ENCODE measurements at regions not wholly inside any gene's neighbourhood (a gene's known extent, or its start where the extent isn't known, plus 50 kb on each side); places are given as distances from the start of the nearest gene placed in this dataset.

DNA sequence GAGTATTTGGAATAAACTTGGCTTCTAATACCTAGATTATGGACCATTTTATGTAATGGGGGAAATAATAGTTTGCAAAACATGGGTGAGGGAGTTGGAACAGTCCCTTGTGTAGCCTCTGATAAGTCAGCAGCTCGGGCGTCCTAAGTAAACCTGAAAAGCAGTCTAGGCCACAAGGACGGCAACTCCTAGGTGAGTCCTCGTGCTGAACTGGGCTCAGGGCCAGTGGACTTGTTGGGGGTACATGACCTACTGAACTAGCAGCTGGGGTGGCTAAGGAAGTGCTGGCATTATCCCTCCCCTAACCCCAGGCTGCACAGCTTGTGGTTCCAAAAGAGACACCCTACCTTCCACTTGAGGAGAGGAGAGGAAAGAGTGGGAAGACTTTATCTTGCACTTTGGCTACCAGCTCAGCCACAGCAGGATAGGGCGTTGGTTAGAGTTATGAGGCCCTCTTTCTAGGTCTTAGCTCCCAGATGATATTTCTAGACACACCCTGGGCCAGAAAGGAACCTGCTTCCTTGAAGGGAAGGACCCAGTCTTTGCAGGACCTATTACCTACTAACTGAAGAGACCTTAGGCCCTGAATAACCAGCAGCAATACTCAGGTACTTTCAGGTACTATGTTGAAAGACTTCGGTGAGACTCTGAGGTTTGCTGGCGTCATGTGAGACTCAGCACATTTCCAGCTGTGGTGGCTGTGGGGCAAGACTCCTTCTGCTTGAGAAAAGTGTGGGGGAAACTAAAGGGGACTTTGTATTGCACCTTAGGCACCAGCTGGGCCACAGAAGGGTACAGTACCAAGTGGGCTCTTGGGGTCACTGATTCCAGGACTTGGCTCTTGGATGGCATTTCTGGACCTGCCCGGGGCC, 71.0 kb downstream of the AQP4 start:
- ATAC-seq (ENCODE audit: insufficient read depth, low FRiP score): no peak
- no peaks in the 10 kb centered on the region for H3K9me3 ChIP-seq (ENCODE audit: control insufficient read depth in 4 of 4, insufficient read depth in 3 of 4, low read length in 3 of 4)

DNA sequence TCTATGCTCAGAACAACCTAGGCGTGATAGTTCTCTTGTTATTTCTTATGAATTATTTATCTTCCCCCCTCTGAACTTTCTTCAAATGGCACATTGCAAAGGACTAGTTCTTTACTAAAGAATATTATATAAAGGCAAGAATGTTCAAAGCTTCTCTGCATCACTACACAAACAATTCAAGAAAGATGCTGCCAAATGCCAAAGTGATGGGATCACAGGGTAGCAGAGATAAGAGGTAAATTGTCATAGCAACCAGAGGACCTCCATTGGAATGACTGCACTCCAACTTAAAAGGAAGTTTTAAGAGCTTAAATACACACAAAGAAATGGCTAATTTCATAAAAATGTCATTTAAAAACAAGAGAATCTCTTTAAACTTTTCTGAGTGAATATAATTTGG, 72.8 kb downstream of the AQP4 start:
- 88 to 96% methylated on average over 1 of the region's 1 CpG for WGBS, 2 donors
- peak in 2 of 3 donors; percentile 19 to 35 for DNase-seq
- no peaks in the 10 kb centered on the region for H3K4me1 ChIP-seq (ENCODE audit: control insufficient read depth in 5 of 5, insufficient read depth in 5 of 5, low read length in 5 of 5)
- no peaks in the 10 kb centered on the region for H3K27me3 ChIP-seq (ENCODE audit: control insufficient read depth in 3 of 3, insufficient read depth in 3 of 3, low read length in 2 of 3)
- H3K4me3 ChIP-seq: no peak overlapping the region
- H3K9me3 ChIP-seq (ENCODE audit: control insufficient read depth in 4 of 4, insufficient read depth in 3 of 4, low read length in 3 of 4): no peaks in the 10 kb centered on the region
- H3K27ac ChIP-seq (ENCODE audit: low read depth in 1 of 2, low read length in 1 of 2): no peak overlapping the region
- H3K36me3 ChIP-seq (ENCODE audit: control insufficient read depth in 4 of 4, insufficient read depth in 4 of 4, low read length in 4 of 4): no peaks in the 10 kb centered on the region
- no peak overlapping the region for H3K9ac ChIP-seq (ENCODE audit: insufficient read depth in 1 of 2, low read length in 2 of 2)
- ATAC-seq (ENCODE audit: insufficient read depth, low FRiP score): no peak
- TF ChIP-seq, protein P1, sequence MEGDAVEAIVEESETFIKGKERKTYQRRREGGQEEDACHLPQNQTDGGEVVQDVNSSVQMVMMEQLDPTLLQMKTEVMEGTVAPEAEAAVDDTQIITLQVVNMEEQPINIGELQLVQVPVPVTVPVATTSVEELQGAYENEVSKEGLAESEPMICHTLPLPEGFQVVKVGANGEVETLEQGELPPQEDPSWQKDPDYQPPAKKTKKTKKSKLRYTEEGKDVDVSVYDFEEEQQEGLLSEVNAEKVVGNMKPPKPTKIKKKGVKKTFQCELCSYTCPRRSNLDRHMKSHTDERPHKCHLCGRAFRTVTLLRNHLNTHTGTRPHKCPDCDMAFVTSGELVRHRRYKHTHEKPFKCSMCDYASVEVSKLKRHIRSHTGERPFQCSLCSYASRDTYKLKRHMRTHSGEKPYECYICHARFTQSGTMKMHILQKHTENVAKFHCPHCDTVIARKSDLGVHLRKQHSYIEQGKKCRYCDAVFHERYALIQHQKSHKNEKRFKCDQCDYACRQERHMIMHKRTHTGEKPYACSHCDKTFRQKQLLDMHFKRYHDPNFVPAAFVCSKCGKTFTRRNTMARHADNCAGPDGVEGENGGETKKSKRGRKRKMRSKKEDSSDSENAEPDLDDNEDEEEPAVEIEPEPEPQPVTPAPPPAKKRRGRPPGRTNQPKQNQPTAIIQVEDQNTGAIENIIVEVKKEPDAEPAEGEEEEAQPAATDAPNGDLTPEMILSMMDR (IDR thresholded peaks at IDR 0.05; ENCODE audit: control extremely low read depth, extremely low read depth): no peak

More for the DNA sequence above, 71.0 kb downstream of the AQP4 start:
- H3K27ac ChIP-seq (ENCODE audit: low read depth in 1 of 2, low read length in 1 of 2): no peak overlapping the region
- no peak overlapping the region for H3K9ac ChIP-seq (ENCODE audit: insufficient read depth in 1 of 2, low read length in 2 of 2)
- no peak overlapping the region for H3K4me3 ChIP-seq
- TF ChIP-seq, protein P1 (IDR thresholded peaks at IDR 0.05; ENCODE audit: control extremely low read depth, extremely low read depth): no peak
- H3K36me3 ChIP-seq (ENCODE audit: control insufficient read depth in 4 of 4, insufficient read depth in 4 of 4, low read length in 4 of 4): no peaks in the 10 kb centered on the region
- DNase-seq: peak in 1 of 3 donors; percentile 15
- WGBS, 2 donors: 85 to 86% methylated on average over 8 of the region's 8 CpGs
- no peaks in the 10 kb centered on the region for H3K27me3 ChIP-seq (ENCODE audit: control insufficient read depth in 3 of 3, insufficient read depth in 3 of 3, low read length in 2 of 3)
- no peaks in the 10 kb centered on the region for H3K4me1 ChIP-seq (ENCODE audit: control insufficient read depth in 5 of 5, insufficient read depth in 5 of 5, low read length in 5 of 5)

DNA sequence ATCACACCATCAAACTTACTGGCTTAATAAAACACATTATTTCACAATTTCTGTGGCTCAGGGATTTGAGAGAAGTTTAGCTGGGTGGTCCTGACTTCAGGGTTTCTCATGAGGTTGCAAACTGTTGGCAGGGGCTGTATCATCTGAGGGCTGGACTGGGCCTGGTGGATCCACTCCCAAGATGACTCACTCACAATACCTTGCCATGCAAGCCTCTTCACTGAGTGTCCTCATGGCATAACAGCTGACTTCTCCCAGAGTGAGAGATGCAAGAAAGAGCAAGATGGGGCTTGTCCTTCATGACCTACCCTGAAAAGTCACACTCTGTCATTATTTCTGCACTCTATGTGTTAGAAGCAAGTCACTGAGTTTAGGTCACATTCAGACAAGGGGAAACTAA, 73.8 kb downstream of the AQP4 start:
- TF ChIP-seq, protein P1 (IDR thresholded peaks at IDR 0.05; ENCODE audit: control extremely low read depth, extremely low read depth): no peak
- Histone ChIP-seq H3K9ac (ENCODE audit: insufficient read depth in 1 of 2, low read length in 2 of 2) (no peak overlapping the region), H3K9me3 (ENCODE audit: control insufficient read depth in 4 of 4, insufficient read depth in 3 of 4, low read length in 3 of 4) (no peaks in the 10 kb centered on the region), H3K4me1 (ENCODE audit: control insufficient read depth in 5 of 5, insufficient read depth in 5 of 5, low read length in 5 of 5) (no peaks in the 10 kb centered on the region), H3K27me3 (ENCODE audit: control insufficient read depth in 3 of 3, insufficient read depth in 3 of 3, low read length in 2 of 3) (no peaks in the 10 kb centered on the region), H3K27ac (ENCODE audit: low read depth in 1 of 2, low read length in 1 of 2) (no peak overlapping the region), H3K4me3 (no peak overlapping the region), H3K36me3 (ENCODE audit: control insufficient read depth in 4 of 4, insufficient read depth in 4 of 4, low read length in 4 of 4) (no peaks in the 10 kb centered on the region)
- DNase-seq: no peak
- no peak for ATAC-seq (ENCODE audit: insufficient read depth, low FRiP score)
